ENCODE measurements at regions not wholly inside any gene's neighbourhood (a gene's known extent, or its start where the extent isn't known, plus 50 kb on each side); places are given as distances from the start of the nearest gene placed in this dataset.
"Not testable (repeated sequence)": the region's sequence is repeated elsewhere in the genome, so short reads cannot be mapped to it uniquely, and the experiment has no call there.

GRCh38 chr3:65170390-65171042, 482.7 kb upstream of the ADAMTS9 start:
- DNase-seq, result peak; percentile 86

- no peak for DNase-seq
Measured at GRCh38 chr3:65169961-65170360, 482.2 kb upstream of the ADAMTS9 start.

GRCh38 chr3:65168547-65168946, 480.7 kb upstream of the ADAMTS9 start:
- DNase-seq, result no peak

- DNase-seq, result no peak
Measured at GRCh38 chr3:65166531-65166930, 478.7 kb upstream of the ADAMTS9 start.

- DNase-seq, result no peak
Measured at GRCh38 chr3:65158023-65158422, 470.2 kb upstream of the ADAMTS9 start.

- DNase-seq, result no peak
Measured at GRCh38 chr3:65153850-65154512, 466.2 kb upstream of the ADAMTS9 start.

GRCh38 chr3:65151666-65152065, 463.9 kb upstream of the ADAMTS9 start:
- peak; percentile 31 for DNase-seq

- no peak for DNase-seq
Measured at GRCh38 chr3:65149877-65150276, 462.1 kb upstream of the ADAMTS9 start.

- no peak for DNase-seq
Measured at GRCh38 chr3:65148687-65149086, 460.9 kb upstream of the ADAMTS9 start.

GRCh38 chr3:65146179-65146578, 458.4 kb upstream of the ADAMTS9 start:
- peak; percentile 65 for DNase-seq

GRCh38 chr3:65145680-65146079, 457.9 kb upstream of the ADAMTS9 start:
- no peak for DNase-seq

GRCh38 chr3:65144791-65145351, 457.1 kb upstream of the ADAMTS9 start:
- peak; percentile 82 for DNase-seq

GRCh38 chr3:65142456-65142855, 454.7 kb upstream of the ADAMTS9 start:
- no peak for DNase-seq

GRCh38 chr3:65138556-65138955, 450.8 kb upstream of the ADAMTS9 start:
- DNase-seq, result no peak

GRCh38 chr3:65133752-65134151, 446.0 kb upstream of the ADAMTS9 start:
- peak; percentile 29 for DNase-seq

- DNase-seq, result peak; percentile 54
Measured at GRCh38 chr3:65130782-65131181, 443.0 kb upstream of the ADAMTS9 start.

GRCh38 chr3:65128346-65128745, 440.5 kb upstream of the ADAMTS9 start:
- no peak for DNase-seq

GRCh38 chr3:65126527-65127410, 439.0 kb upstream of the ADAMTS9 start:
- DNase-seq, result peak; percentile 63

- DNase-seq, result not testable (repeated sequence)
Measured at GRCh38 chr3:65120156-65120555, 432.4 kb upstream of the ADAMTS9 start.

- DNase-seq, result no peak
Measured at GRCh38 chr3:65118912-65119499, 431.2 kb upstream of the ADAMTS9 start.

- DNase-seq, result no peak
Measured at GRCh38 chr3:65114041-65114440, 426.2 kb upstream of the ADAMTS9 start.

GRCh38 chr3:65112751-65113300, 425.0 kb upstream of the ADAMTS9 start:
- no peak for DNase-seq

- DNase-seq, result no peak
Measured at GRCh38 chr3:65110661-65111060, 422.9 kb upstream of the ADAMTS9 start.

All from fibroblast of skin of right biceps (primary cell).